GM23248 (cell line): ENCODE measurements at regions not wholly inside any gene's neighbourhood (a gene's known extent, or its start where the extent isn't known, plus 50 kb on each side); places are given as distances from the start of the nearest gene placed in this dataset.

Experiments used
- EZH2 ChIP-seq: fragments of 200-600 bp; sonication (generic); IDR thresholded peaks from 2 replicates; pipeline ENCODE4 v1.6.1; 2018; ENCODE audit warnings: antibody characterized with exemption, mild to moderate bottlenecking; ENCODE audit not compliant: insufficient read depth, poor library complexity, severe bottlenecking
- EZH2phosphoT487 ChIP-seq: fragments of 200-600 bp; sonication (generic); IDR thresholded peaks from 2 replicates; pipeline ENCODE4 v1.6.1; 2018; ENCODE audit warnings: antibody characterized with exemption, moderate library complexity, mild to moderate bottlenecking, low read depth; ENCODE audit not compliant: insufficient read depth

GRCh38 chrX:45788315-45788714 lies 587.6 kb upstream of the DIPK2B start:
- TF ChIP-seq EZH2phosphoT487: no peak
- TF ChIP-seq EZH2: no peak
